HG02840 (cell line): ENCODE measurements at regions not wholly inside any gene's neighbourhood (a gene's known extent, or its start where the extent isn't known, plus 50 kb on each side); places are given as distances from the start of the nearest gene placed in this dataset.

Experiments used
- ATAC-seq: cut with Tn5 transposase; IDR thresholded peaks from one replicate; pipeline ENCODE4 v1.9.1; 2021; ENCODE audit warnings: mild to moderate bottlenecking, moderate library complexity, moderate number of reproducible peaks; ENCODE audit not compliant: unreplicated experiment, low FRiP score

- no peak for ATAC-seq
Measured at GRCh38 chr12:126488806-126489205, 1423.6 kb downstream of the AACS start.

DNA sequence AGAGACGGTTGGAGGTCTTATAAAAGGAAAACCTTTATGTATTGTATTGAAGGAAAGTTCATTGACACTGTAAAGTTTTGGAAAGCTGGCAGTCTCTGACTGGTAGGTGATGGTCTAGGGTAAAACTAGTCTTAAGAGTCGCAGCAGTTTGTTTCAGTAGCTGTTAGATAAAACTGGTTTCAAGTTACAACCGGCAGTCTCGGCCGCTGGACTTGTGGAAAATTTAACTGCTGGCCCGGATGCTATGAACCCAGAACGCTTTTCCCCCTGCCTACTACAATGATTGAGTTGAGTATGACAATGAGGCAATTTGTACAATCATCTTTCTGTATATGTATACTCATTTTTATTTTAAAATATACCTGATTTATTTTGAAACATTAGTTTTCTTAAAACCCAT lies 1426.9 kb downstream of the AACS start:
- ATAC-seq, result no peak

GRCh38 chr12:126493366-126494108 lies 1428.3 kb downstream of the AACS start:
- ATAC-seq, result no peak

- ATAC-seq, result no peak
Measured at GRCh38 chr12:126496201-126496600, 1431.0 kb downstream of the AACS start.

- ATAC-seq, result no peak
Measured at GRCh38 chr12:126506426-126507182, 1441.4 kb downstream of the AACS start.

- no peak for ATAC-seq
Measured at GRCh38 chr12:126507231-126507630, 1442.0 kb downstream of the AACS start.

- ATAC-seq, result no peak
Measured at GRCh38 chr12:126509572-126509971, 1444.3 kb downstream of the AACS start.

GRCh38 chr12:126510630-126511029 lies 1445.4 kb downstream of the AACS start:
- ATAC-seq, result no peak

- no peak for ATAC-seq
Measured at GRCh38 chr12:126512916-126513913, 1448.0 kb downstream of the AACS start.

DNA sequence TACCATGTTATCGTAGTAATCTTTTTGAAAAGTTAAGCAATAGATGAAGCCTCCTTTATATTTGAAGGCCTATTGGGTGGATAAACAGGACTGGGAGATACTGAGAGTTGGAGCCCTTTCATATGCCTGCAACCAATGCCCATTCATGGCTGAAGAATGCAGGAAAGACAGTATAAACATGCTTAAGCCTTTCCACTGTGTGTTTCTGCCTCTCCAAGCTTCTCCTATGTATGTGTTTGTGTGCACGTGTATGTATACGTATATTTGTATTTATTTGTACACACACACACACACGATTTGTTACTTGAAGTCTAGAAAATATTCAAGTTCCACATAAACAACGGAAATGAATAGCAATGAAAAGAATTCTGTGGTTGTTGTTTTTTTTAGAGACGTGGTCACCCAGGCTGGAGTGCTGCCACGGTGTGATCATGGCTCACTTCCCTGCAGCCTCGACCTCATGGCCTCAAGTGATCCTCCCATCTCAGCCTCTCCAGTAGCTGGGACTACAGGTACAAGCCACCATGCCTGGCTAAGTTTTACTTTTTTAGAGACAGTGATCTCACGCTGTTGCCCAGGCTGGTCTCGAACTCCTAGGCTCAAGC lies 1453.5 kb downstream of the AACS start:
- ATAC-seq, result no peak

GRCh38 chr12:126519833-126520232 lies 1454.6 kb downstream of the AACS start:
- ATAC-seq, result no peak

GRCh38 chr12:126523891-126524290 lies 1458.7 kb downstream of the AACS start:
- no peak for ATAC-seq

DNA sequence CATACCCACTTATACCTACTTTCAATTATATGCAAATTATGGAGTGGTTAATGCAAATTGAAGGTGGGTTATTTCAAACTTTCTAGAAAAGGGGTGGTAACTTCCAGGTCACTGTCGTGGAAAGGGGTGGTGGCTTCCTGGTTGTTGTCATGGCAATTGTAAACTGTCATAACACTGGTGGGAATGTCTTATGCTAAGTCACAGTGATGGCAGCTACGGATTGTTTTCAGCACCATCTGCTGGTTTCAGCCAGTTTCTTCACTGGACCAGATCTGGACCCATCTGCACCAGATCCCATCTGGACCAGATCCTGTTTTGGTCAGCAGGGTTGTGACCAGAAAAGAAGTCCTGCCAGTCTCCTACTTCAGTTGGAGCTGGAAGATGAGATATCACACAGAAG lies 1469.3 kb downstream of the AACS start:
- ATAC-seq, result no peak

DNA sequence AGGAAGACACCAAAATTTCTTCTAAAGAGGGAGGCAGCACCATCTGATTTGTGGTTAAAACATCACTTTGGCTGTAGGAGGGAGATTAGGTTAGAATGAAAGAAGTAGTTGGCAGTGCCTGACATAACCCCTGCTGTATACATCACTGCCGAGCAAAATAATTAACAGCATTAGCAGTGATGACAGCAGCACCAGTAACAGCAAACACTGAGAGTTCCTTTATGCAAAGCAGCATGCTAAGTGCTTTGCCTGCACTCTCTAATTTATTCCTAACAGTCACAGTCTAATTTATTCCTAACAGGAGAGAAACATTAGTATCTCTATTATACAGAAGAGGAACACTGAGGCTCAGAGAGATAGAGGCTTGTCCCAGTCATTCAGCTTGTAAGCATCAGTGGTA lies 1469.7 kb downstream of the AACS start:
- no peak for ATAC-seq

- ATAC-seq, result no peak
Measured at GRCh38 chr12:126535971-126536370, 1470.7 kb downstream of the AACS start.

DNA sequence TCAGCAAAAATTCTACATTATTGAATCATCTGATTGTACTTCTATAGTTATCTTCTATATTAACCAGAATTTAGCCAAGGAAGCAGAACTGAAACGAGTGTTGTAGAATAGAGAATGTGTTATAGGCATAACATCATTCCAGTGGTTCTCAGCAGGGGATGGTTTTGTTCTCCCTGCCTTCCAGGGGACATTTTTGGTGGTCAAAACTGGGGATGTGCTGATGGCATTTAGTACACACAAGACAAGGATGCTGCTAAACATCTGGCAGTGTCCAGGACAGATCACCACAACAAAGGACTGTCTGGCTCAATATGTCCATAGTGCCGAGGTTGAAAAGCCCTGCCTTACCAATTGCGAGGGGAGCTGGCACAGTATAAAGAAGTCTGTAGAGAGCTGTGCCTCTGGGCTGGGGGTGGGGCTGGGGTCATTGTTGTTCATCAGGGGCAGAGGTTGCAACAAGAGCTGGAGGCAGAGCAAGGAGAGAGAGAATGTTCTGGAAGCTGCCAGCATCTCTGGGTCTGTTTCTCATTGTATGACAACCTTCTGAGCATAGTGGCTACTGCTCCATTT lies 1472.8 kb downstream of the AACS start:
- no peak for ATAC-seq

DNA sequence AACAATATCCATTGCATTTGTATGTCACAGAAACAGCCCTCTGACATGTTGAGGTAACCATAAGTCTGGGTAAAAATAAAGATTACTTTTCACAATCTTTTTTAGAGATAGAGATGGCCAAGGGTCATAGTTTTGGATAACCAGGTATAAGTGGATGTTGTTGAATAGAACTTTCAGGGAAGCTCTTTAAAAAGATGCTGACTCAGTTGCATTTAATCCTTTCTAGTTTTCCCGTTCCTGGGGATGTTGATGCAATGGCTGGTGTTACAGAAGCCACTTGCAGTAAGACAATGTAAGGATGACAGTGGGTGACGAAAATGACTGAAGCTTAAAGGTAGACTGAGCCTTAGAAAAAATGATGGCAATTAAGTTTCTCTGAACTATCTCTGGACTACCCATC lies 1473.7 kb downstream of the AACS start:
- no peak for ATAC-seq

DNA sequence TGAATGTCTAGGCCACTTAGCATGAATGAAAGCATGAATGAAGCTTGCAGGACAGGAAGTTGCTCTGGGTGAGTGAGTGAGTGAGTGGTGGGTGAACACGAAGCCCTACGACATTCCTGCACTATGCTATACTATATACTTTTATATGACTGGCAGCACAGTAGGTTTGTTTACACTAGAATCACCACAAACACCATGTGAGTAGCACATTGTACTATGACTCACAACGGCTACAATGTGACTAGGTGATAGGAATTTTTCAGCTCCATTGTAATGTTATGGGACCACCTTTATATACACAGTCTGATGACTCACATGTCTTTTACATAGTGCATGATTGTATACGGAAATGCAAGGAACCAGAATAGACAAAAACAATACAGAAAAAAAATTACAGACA lies 1480.2 kb downstream of the AACS start:
- ATAC-seq, result no peak

DNA sequence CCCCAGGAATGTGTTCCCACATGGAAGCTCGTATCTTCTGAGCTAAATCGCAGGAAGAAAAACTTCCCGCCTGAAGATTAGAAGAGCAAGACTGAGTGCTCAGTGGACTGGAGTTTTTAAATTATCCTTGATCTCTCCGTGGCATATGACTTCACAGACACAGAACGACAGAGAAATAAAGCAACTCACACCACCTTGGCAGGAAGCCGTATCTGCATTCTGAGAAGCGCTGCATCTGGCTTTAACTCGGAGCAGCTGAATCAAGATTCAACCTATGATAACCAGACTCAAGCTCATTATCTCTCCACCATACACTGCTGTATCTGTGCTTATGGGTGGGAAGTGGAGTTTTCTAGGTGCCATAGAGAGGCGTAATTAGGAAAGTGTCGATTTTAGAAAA lies 1482.7 kb downstream of the AACS start:
- no peak for ATAC-seq

DNA sequence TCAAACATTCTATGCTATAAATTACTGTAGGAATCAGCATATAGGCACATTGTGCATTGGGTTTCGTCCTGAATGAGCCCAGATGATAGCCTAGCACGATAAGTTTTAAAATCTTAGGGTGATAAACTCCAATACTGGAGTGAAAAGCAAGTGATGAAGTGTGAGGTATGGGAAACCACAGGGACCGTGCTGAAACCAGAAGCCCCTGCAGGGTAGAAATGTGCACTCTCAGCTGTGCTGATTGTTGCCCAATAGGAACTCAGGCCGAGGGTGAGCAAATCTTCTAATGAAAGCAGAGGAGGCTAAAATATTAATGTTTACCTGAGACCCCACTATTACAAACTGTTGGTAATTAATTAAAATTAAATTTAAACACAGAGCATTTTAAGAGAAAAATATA lies 1486.6 kb downstream of the AACS start:
- ATAC-seq, result no peak
